ENCODE measurements at regions not wholly inside any gene's neighbourhood (a gene's known extent, or its start where the extent isn't known, plus 50 kb on each side); places are given as distances from the start of the nearest gene placed in this dataset.

DNA sequence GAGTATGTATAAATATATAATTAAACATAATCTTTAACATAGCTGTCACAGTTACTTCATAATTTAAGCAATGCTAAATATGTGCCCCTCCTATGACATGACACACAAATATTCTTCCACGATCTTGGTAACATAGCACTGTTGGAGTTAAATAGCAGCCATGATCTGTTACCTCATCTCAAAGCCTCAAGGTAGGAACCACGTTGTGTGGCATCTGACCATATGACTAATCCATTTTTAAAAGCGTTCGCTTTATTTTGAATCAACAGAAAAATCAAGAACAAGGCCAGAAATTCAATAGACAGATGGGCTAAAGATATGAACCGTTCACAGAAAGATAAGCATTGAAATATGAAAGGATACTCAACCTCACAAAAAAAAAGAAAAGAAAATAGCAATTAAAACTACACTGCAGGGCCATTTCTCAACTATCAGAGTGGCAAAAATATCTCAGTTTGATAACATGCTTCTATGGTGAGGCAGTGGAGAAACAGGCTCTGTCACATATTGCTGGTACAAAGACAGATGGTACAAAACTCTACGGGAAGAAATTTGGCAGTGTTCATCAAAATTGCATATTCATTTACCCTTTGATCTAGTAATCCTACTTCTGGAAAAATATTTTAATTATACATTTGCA lies 105.9 kb downstream of the TMX3 start:
- TF ChIP-seq CTCF (IDR thresholded peaks at IDR 0.05; ENCODE audit: low read depth, low read length, missing input control) = no peak
- no peak for TF ChIP-seq RAD21 (IDR thresholded peaks at IDR 0.05)
- TF ChIP-seq, protein P1, sequence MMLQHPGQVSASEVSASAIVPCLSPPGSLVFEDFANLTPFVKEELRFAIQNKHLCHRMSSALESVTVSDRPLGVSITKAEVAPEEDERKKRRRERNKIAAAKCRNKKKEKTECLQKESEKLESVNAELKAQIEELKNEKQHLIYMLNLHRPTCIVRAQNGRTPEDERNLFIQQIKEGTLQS (IDR thresholded peaks at IDR 0.05) = no peak
- no peak for TF ChIP-seq YY1 (IDR thresholded peaks at IDR 0.05)
- no peak for TF ChIP-seq MAX (IDR thresholded peaks at IDR 0.05)
- no peak for TF ChIP-seq JUND (IDR thresholded peaks at IDR 0.05)
- no peak for TF ChIP-seq SP1 (IDR thresholded peaks at IDR 0.05)

Data from liver (tissue), 3 donors.